ENCODE measurements at regions not wholly inside any gene's neighbourhood (a gene's known extent, or its start where the extent isn't known, plus 50 kb on each side); places are given as distances from the start of the nearest gene placed in this dataset.
A peak's percentile ranks its signal among the peaks of the same experiment; 100 is the strongest.
"Not testable (repeated sequence)": the region's sequence is repeated elsewhere in the genome, so short reads cannot be mapped to it uniquely, and the experiment has no call there.

GRCh38 chr4:165548702-165549101 is 169.9 kb downstream of the CPE start:
- no peak for DNase-seq (ENCODE audit: low read depth)
- H3K4me3 ChIP-seq (ENCODE audit: low read depth, low read length), result no peak overlapping the region
- TF ChIP-seq CTCF (conservative IDR thresholded peaks at IDR 0.05; ENCODE audit: low read depth, low read length), result no peak

- TF ChIP-seq CTCF (conservative IDR thresholded peaks at IDR 0.05; ENCODE audit: low read depth, low read length), result no peak
- no peak overlapping the region for H3K4me3 ChIP-seq (ENCODE audit: low read depth, low read length)
- DNase-seq (ENCODE audit: low read depth), result no peak
These were observed 174.5 kb downstream of the CPE start for GRCh38 chr4:165553221-165553810.

GRCh38 chr4:165555302-165555701 is 176.5 kb downstream of the CPE start:
- no peak overlapping the region for H3K4me3 ChIP-seq (ENCODE audit: low read depth, low read length)
- TF ChIP-seq CTCF (conservative IDR thresholded peaks at IDR 0.05; ENCODE audit: low read depth, low read length), result no peak
- DNase-seq (ENCODE audit: low read depth), result no peak

GRCh38 chr4:165556383-165556782 is 177.6 kb downstream of the CPE start:
- TF ChIP-seq CTCF (conservative IDR thresholded peaks at IDR 0.05; ENCODE audit: low read depth, low read length), result no peak
- DNase-seq (ENCODE audit: low read depth), result no peak
- H3K4me3 ChIP-seq (ENCODE audit: low read depth, low read length), result no peak overlapping the region

GRCh38 chr4:165560941-165561340 is 182.1 kb downstream of the CPE start:
- TF ChIP-seq CTCF (conservative IDR thresholded peaks at IDR 0.05; ENCODE audit: low read depth, low read length), result no peak
- DNase-seq (ENCODE audit: low read depth), result peak; percentile 39
- H3K4me3 ChIP-seq (ENCODE audit: low read depth, low read length), result no peak overlapping the region

- no peak overlapping the region for H3K4me3 ChIP-seq (ENCODE audit: low read depth, low read length)
- no peak for DNase-seq (ENCODE audit: low read depth)
- TF ChIP-seq CTCF (conservative IDR thresholded peaks at IDR 0.05; ENCODE audit: low read depth, low read length), result no peak
These were observed 185.0 kb downstream of the CPE start for GRCh38 chr4:165563851-165564250.

- TF ChIP-seq CTCF (conservative IDR thresholded peaks at IDR 0.05; ENCODE audit: low read depth, low read length), result no peak
- no peak overlapping the region for H3K4me3 ChIP-seq (ENCODE audit: low read depth, low read length)
- DNase-seq (ENCODE audit: low read depth), result no peak
These were observed 190.2 kb downstream of the CPE start for GRCh38 chr4:165569031-165569430.

GRCh38 chr4:165571476-165571875 is 192.7 kb downstream of the CPE start:
- not testable (repeated sequence) for H3K4me3 ChIP-seq (ENCODE audit: low read depth, low read length); DNase-seq (ENCODE audit: low read depth)
